ENCODE measurements at regions not wholly inside any gene's neighbourhood (a gene's known extent, or its start where the extent isn't known, plus 50 kb on each side); places are given as distances from the start of the nearest gene placed in this dataset.

DNA sequence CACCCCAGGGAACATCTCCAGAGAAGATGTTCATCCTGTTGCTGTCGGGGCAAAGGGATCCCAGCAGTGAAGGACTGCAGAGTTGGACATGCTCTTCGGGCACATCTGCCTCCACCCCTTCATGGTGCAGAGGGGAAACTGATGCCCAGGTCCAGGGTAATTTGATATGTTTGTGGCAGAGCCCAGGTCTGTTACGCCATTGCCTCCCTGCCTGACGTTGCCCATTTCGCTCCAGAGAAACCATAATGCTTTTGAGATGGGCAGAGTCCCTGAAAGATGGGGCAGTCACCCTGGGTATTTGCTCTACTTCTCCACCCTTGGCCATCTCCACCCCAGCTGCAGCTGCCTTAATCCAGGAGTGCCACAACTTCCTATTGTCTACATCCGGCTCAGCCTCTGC, 290.4 kb upstream of the POU3F1 start (continued):
- TF ChIP-seq, protein P1, sequence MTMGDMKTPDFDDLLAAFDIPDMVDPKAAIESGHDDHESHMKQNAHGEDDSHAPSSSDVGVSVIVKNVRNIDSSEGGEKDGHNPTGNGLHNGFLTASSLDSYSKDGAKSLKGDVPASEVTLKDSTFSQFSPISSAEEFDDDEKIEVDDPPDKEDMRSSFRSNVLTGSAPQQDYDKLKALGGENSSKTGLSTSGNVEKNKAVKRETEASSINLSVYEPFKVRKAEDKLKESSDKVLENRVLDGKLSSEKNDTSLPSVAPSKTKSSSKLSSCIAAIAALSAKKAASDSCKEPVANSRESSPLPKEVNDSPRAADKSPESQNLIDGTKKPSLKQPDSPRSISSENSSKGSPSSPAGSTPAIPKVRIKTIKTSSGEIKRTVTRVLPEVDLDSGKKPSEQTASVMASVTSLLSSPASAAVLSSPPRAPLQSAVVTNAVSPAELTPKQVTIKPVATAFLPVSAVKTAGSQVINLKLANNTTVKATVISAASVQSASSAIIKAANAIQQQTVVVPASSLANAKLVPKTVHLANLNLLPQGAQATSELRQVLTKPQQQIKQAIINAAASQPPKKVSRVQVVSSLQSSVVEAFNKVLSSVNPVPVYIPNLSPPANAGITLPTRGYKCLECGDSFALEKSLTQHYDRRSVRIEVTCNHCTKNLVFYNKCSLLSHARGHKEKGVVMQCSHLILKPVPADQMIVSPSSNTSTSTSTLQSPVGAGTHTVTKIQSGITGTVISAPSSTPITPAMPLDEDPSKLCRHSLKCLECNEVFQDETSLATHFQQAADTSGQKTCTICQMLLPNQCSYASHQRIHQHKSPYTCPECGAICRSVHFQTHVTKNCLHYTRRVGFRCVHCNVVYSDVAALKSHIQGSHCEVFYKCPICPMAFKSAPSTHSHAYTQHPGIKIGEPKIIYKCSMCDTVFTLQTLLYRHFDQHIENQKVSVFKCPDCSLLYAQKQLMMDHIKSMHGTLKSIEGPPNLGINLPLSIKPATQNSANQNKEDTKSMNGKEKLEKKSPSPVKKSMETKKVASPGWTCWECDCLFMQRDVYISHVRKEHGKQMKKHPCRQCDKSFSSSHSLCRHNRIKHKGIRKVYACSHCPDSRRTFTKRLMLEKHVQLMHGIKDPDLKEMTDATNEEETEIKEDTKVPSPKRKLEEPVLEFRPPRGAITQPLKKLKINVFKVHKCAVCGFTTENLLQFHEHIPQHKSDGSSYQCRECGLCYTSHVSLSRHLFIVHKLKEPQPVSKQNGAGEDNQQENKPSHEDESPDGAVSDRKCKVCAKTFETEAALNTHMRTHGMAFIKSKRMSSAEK (CRISPR knock-in tag; IDR thresholded peaks at IDR 0.05; ENCODE audit: borderline replicate concordance), result no peak
- no peak for TF ChIP-seq CREM (CRISPR knock-in tag; IDR thresholded peaks at IDR 0.05)
- TF ChIP-seq CREB1 (CRISPR knock-in tag; IDR thresholded peaks at IDR 0.05), result no peak
- no peak for TF ChIP-seq GRHL2 (CRISPR knock-in tag; IDR thresholded peaks at IDR 0.05; ENCODE audit: insufficient replicate concordance, severe bottlenecking)
- TF ChIP-seq KAT7 (CRISPR knock-in tag; IDR thresholded peaks at IDR 0.05; ENCODE audit: borderline replicate concordance), result no peak
- no peak for TF ChIP-seq RELA (CRISPR knock-in tag; IDR thresholded peaks at IDR 0.05; ENCODE audit: borderline replicate concordance)

GRCh38 chr1:38336301-38336923, 289.8 kb upstream of the POU3F1 start:
- ChIA-PET POLR2A (no interaction called here), CTCF (interaction anchor here (0.6 to 2.1 kb wide), 3 partner anchors 67 to 154 kb away, joined by 3 to 8 read pairs (median 4); no protein-coding TSS in a partner anchor)
- TF ChIP-seq, protein P2, sequence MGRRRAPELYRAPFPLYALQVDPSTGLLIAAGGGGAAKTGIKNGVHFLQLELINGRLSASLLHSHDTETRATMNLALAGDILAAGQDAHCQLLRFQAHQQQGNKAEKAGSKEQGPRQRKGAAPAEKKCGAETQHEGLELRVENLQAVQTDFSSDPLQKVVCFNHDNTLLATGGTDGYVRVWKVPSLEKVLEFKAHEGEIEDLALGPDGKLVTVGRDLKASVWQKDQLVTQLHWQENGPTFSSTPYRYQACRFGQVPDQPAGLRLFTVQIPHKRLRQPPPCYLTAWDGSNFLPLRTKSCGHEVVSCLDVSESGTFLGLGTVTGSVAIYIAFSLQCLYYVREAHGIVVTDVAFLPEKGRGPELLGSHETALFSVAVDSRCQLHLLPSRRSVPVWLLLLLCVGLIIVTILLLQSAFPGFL (CRISPR knock-in tag; IDR thresholded peaks at IDR 0.05; ENCODE audit: borderline replicate concordance), result no peak
- no peak for TF ChIP-seq FOXP4 (CRISPR knock-in tag; IDR thresholded peaks at IDR 0.05)
- no peak for TF ChIP-seq CBFB (CRISPR knock-in tag; IDR thresholded peaks at IDR 0.05; ENCODE audit: low read depth)
- TF ChIP-seq SOX15 (CRISPR knock-in tag; IDR thresholded peaks at IDR 0.05), result no peak
- H3K4me3 Mint-ChIP-seq, result no peak overlapping the region
- peaks cover 16% of the 10 kb centered on the region for H3K4me1 Mint-ChIP-seq
- H3K9me3 Mint-ChIP-seq, result peaks cover 10% of the 10 kb centered on the region; the same call in 1 of the 2 replicates
- no peak overlapping the region for H3K27ac Mint-ChIP-seq
- ATAC-seq (no peak), DNase-seq (ENCODE audit: low spot score) (no peak)
- no peaks in the 10 kb centered on the region; the same call in 1 of the 2 replicates for H3K27me3 Mint-ChIP-seq (ENCODE audit: low read depth)
- H3K36me3 Mint-ChIP-seq, result no peaks in the 10 kb centered on the region

- Mint-ChIP-seq H3K27me3 (ENCODE audit: low read depth) (no peaks in the 10 kb centered on the region; the same call in 1 of the 2 replicates), H3K9me3 (peaks cover 10% of the 10 kb centered on the region; the same call in 1 of the 2 replicates), H3K36me3 (no peaks in the 10 kb centered on the region), H3K27ac (no peak overlapping the region), H3K4me3 (no peak overlapping the region), H3K4me1 (peaks cover 16% of the 10 kb centered on the region)
- POLR2A ChIA-PET, result no interaction called here
- DNase-seq (ENCODE audit: low spot score) (no peak), ATAC-seq (no peak)
- no peak for TF ChIP-seq SMAD4 (CRISPR knock-in tag; IDR thresholded peaks at IDR 0.05)
- TF ChIP-seq, protein P3, sequence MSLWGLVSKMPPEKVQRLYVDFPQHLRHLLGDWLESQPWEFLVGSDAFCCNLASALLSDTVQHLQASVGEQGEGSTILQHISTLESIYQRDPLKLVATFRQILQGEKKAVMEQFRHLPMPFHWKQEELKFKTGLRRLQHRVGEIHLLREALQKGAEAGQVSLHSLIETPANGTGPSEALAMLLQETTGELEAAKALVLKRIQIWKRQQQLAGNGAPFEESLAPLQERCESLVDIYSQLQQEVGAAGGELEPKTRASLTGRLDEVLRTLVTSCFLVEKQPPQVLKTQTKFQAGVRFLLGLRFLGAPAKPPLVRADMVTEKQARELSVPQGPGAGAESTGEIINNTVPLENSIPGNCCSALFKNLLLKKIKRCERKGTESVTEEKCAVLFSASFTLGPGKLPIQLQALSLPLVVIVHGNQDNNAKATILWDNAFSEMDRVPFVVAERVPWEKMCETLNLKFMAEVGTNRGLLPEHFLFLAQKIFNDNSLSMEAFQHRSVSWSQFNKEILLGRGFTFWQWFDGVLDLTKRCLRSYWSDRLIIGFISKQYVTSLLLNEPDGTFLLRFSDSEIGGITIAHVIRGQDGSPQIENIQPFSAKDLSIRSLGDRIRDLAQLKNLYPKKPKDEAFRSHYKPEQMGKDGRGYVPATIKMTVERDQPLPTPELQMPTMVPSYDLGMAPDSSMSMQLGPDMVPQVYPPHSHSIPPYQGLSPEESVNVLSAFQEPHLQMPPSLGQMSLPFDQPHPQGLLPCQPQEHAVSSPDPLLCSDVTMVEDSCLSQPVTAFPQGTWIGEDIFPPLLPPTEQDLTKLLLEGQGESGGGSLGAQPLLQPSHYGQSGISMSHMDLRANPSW (CRISPR knock-in tag; conservative IDR thresholded peaks at IDR 0.05; ENCODE audit: low read depth), result no peak
- TF ChIP-seq ZNF263 (CRISPR knock-in tag; IDR thresholded peaks at IDR 0.05; ENCODE audit: low read depth), result no peak
- TF ChIP-seq MYBL2 (CRISPR knock-in tag; IDR thresholded peaks at IDR 0.05), result no peak
- TF ChIP-seq CREB1 (CRISPR knock-in tag; IDR thresholded peaks at IDR 0.05), result no peak
- CTCF ChIA-PET, result no interaction called here
Measured at GRCh38 chr1:38334930-38335592, 288.5 kb upstream of the POU3F1 start.

All from WTC11 (cell line).